Astrocyte (in vitro differentiated cells and primary cell): ENCODE measurements at regions not wholly inside any gene's neighbourhood (a gene's known extent, or its start where the extent isn't known, plus 50 kb on each side); places are given as distances from the start of the nearest gene placed in this dataset.

Experiments
- DNase-seq: peaks from one replicate; pipeline ENCODE4 v3.0.0-alpha.2; 2010; ENCODE audit warnings: low read depth
- FAIRE-seq: peaks from 2 replicates; lab custom pipeline; 2011; peaks lifted over from hg19 to GRCh38; lab: Jason Lieb, UNC
- H2AFZ ChIP-seq: 2 replicates; pipeline ENCODE4 v1.6.0; 2012; ENCODE audit warnings: low read depth, low read length, inconsistent platforms
- H3K27ac ChIP-seq: 2 replicates; pipeline ENCODE4 v1.5.1; 2011; ENCODE audit warnings: low read depth, low read length, inconsistent platforms
- H3K27me3 ChIP-seq: 2 replicates; pipeline ENCODE4 v1.6.0; 2011; ENCODE audit warnings: low read length, inconsistent platforms; ENCODE audit not compliant: insufficient read depth
- H3K36me3 ChIP-seq: 2 replicates; pipeline ENCODE4 v1.5.1; 2011; ENCODE audit warnings: low read length, inconsistent platforms; ENCODE audit not compliant: insufficient read depth
- H3K4me1 ChIP-seq: 2 replicates; pipeline ENCODE4 v1.5.1; 2011; ENCODE audit warnings: low read length, inconsistent platforms; ENCODE audit not compliant: insufficient read depth
- H3K4me2 ChIP-seq: 2 replicates; pipeline ENCODE4 v1.6.0; 2012; ENCODE audit warnings: low read length, inconsistent platforms
- H3K4me3 ChIP-seq: 2 replicates; pipeline ENCODE4 v1.5.1; 2011; ENCODE audit warnings: low read depth, mild to moderate bottlenecking, low read length, inconsistent platforms; ENCODE audit not compliant: insufficient read depth
- H3K79me2 ChIP-seq: 2 replicates; pipeline ENCODE4 v1.6.0; 2012; ENCODE audit warnings: mild to moderate bottlenecking, low read length, inconsistent platforms; ENCODE audit not compliant: insufficient read depth
- H3K9ac ChIP-seq: 2 replicates; pipeline ENCODE4 v1.6.0; 2012; ENCODE audit warnings: mild to moderate bottlenecking, low read length, inconsistent platforms
- H3K9me3 ChIP-seq: 2 replicates; pipeline ENCODE4 v1.5.1; 2012; ENCODE audit warnings: low read depth, mild to moderate bottlenecking, low read length, inconsistent platforms; ENCODE audit not compliant: insufficient read depth
- H4K20me1 ChIP-seq: 2 replicates; pipeline ENCODE4 v1.6.0; 2012; ENCODE audit warnings: low read length, inconsistent platforms; ENCODE audit not compliant: insufficient read depth
- H3K27ac Mint-ChIP-seq: one replicate; pipeline ENCODE4 v1.8.0; 2021; ENCODE audit warnings: mild to moderate bottlenecking, mixed read lengths; ENCODE audit not compliant: unreplicated experiment
- H3K27me3 Mint-ChIP-seq: one replicate; pipeline ENCODE4 v1.8.0; 2021; ENCODE audit warnings: low read depth, mixed read lengths; ENCODE audit not compliant: unreplicated experiment
- H3K36me3 Mint-ChIP-seq: one replicate; pipeline ENCODE4 v1.8.0; 2021; ENCODE audit warnings: low read depth, mixed read lengths; ENCODE audit not compliant: unreplicated experiment
- H3K4me1 Mint-ChIP-seq: one replicate; pipeline ENCODE4 v1.8.0; 2021; ENCODE audit warnings: low read depth, mixed read lengths; ENCODE audit not compliant: unreplicated experiment
- H3K4me3 Mint-ChIP-seq: one replicate; pipeline ENCODE4 v1.8.0; 2021; ENCODE audit warnings: mild to moderate bottlenecking, moderate library complexity, mixed read lengths; ENCODE audit not compliant: unreplicated experiment
- H3K9me3 Mint-ChIP-seq: one replicate; pipeline ENCODE4 v1.8.0; 2021; ENCODE audit warnings: mild to moderate bottlenecking, mixed read lengths; ENCODE audit not compliant: unreplicated experiment
- CTCF ChIP-seq: IDR thresholded peaks from 2 replicates; pipeline ENCODE4 v1.5.1; 2011; ENCODE audit warnings: low read depth, mild to moderate bottlenecking, inconsistent platforms, low read length, moderate library complexity; ENCODE audit not compliant: insufficient read depth
- EZH2 ChIP-seq: IDR thresholded peaks from 2 replicates; pipeline ENCODE4 v1.6.1; 2012; ENCODE audit warnings: mild to moderate bottlenecking, low read length, inconsistent platforms; ENCODE audit not compliant: insufficient read depth

- Histone ChIP-seq H3K27me3 (no peaks in the 10 kb centered on the region), H3K4me2 (no peak overlapping the region), H3K27ac (no peak overlapping the region), H3K4me3 (no peak overlapping the region), H3K9ac (no peak overlapping the region), H2AFZ (no peak overlapping the region), H4K20me1 (no peaks in the 10 kb centered on the region), H3K9me3 (peaks cover 8% of the 10 kb centered on the region), H3K79me2 (no peaks in the 10 kb centered on the region), H3K4me1 (no peaks in the 10 kb centered on the region), H3K36me3 (no peaks in the 10 kb centered on the region)
- Mint-ChIP-seq H3K27me3 (no peaks in the 10 kb centered on the region), H3K27ac (no peak overlapping the region), H3K9me3 (no peaks in the 10 kb centered on the region), H3K4me3 (no peak overlapping the region), H3K4me1 (no peaks in the 10 kb centered on the region), H3K36me3 (no peaks in the 10 kb centered on the region)
- FAIRE-seq = no peak
- no peak for DNase-seq
- TF ChIP-seq CTCF = no peak
- no peak for TF ChIP-seq EZH2
Observed at GRCh38 chr6:122248844-122249243, 150.6 kb upstream of the HSF2 start.

DNA sequence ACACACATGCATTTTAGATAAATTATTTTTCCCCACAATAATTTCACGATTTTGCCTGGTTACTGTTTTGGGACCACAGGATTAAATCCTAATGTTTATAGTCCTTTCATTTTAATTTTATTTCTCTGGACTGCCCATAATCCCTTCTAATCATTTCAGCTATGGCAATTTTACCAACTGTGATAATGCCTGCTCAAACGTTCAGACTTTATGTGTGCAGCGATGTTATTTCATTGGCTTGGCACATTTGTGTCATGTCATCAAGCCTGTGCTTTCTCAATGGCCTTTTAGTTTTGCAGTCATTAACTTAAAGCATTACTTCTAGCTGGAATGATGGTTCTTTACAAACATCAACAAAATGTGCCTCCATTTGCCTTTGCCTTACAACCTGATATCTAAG lies 140.6 kb upstream of the HSF2 start:
- H3K27me3 Mint-ChIP-seq = no peaks in the 10 kb centered on the region
- Histone ChIP-seq H3K9me3 (no peaks in the 10 kb centered on the region), H2AFZ (no peak overlapping the region), H3K9ac (no peak overlapping the region), H3K79me2 (no peaks in the 10 kb centered on the region), H4K20me1 (no peaks in the 10 kb centered on the region), H3K4me1 (no peaks in the 10 kb centered on the region), H3K27ac (no peak overlapping the region), H3K27me3 (no peaks in the 10 kb centered on the region), H3K4me2 (no peak overlapping the region), H3K4me3 (no peak overlapping the region), H3K36me3 (no peaks in the 10 kb centered on the region)
- H3K36me3 Mint-ChIP-seq = no peaks in the 10 kb centered on the region
- no peak overlapping the region for H3K4me3 Mint-ChIP-seq
- no peak for DNase-seq
- FAIRE-seq = no peak
- H3K9me3 Mint-ChIP-seq = no peaks in the 10 kb centered on the region
- TF ChIP-seq EZH2 (no peak), CTCF (no peak)
- no peaks in the 10 kb centered on the region for H3K4me1 Mint-ChIP-seq
- H3K27ac Mint-ChIP-seq = no peak overlapping the region

GRCh38 chr6:122264557-122264956 lies 134.9 kb upstream of the HSF2 start:
- H3K36me3 Mint-ChIP-seq = no peaks in the 10 kb centered on the region
- H3K4me1 ChIP-seq = no peaks in the 10 kb centered on the region
- no peaks in the 10 kb centered on the region for H3K9me3 ChIP-seq
- DNase-seq = no peak
- no peaks in the 10 kb centered on the region for H3K9me3 Mint-ChIP-seq
- H3K9ac ChIP-seq = no peak overlapping the region
- no peak overlapping the region for H3K4me3 Mint-ChIP-seq
- FAIRE-seq = no peak
- no peaks in the 10 kb centered on the region for H3K36me3 ChIP-seq
- H3K79me2 ChIP-seq = no peaks in the 10 kb centered on the region
- H3K4me2 ChIP-seq = no peak overlapping the region
- TF ChIP-seq EZH2 = no peak
- TF ChIP-seq CTCF = no peak
- H3K4me1 Mint-ChIP-seq = no peaks in the 10 kb centered on the region
- H3K27ac ChIP-seq = no peak overlapping the region
- H2AFZ ChIP-seq = no peak overlapping the region
- H4K20me1 ChIP-seq = no peaks in the 10 kb centered on the region
- H3K27me3 ChIP-seq = no peaks in the 10 kb centered on the region
- no peaks in the 10 kb centered on the region for H3K27me3 Mint-ChIP-seq
- H3K27ac Mint-ChIP-seq = no peak overlapping the region
- no peak overlapping the region for H3K4me3 ChIP-seq
